Neural cell (in vitro differentiated cells): ENCODE measurements at regions not wholly inside any gene's neighbourhood (a gene's known extent, or its start where the extent isn't known, plus 50 kb on each side); places are given as distances from the start of the nearest gene placed in this dataset.

ENCODE experiments used
- EP300 ChIP-seq: fragments of 450-650 bp; conservative IDR thresholded peaks from 2 replicates; pipeline ENCODE4 v1.6.1; 2014; ENCODE audit warnings: antibody characterized with exemption, mild to moderate bottlenecking, moderate library complexity; ENCODE audit not compliant: poor library complexity, severe bottlenecking
- EZH2 ChIP-seq: fragments of 200-600, 300-800 bp; shearing (Covaris generic), sonication (generic); IDR thresholded peaks from 2 replicates; pipeline ENCODE4 v1.6.1; 2014; ENCODE audit warnings: antibody characterized with exemption, low read length, borderline replicate concordance, mild to moderate bottlenecking; ENCODE audit not compliant: insufficient read depth, poor library complexity, severe bottlenecking
- MXI1 ChIP-seq: fragments of 450-650 bp; conservative IDR thresholded peaks from 2 replicates; pipeline ENCODE4 v1.6.1; 2014; ENCODE audit warnings: antibody characterized with exemption, mild to moderate bottlenecking; ENCODE audit not compliant: poor library complexity, severe bottlenecking
- TF ChIP-seq, protein P1 (sequence below): fragments of 450-650 bp; IDR thresholded peaks from 2 replicates; pipeline ENCODE4 v1.5.1; 2014; ENCODE audit warnings: antibody characterized with exemption, mild to moderate bottlenecking, moderate library complexity; ENCODE audit not compliant: poor library complexity, severe bottlenecking

DNA sequence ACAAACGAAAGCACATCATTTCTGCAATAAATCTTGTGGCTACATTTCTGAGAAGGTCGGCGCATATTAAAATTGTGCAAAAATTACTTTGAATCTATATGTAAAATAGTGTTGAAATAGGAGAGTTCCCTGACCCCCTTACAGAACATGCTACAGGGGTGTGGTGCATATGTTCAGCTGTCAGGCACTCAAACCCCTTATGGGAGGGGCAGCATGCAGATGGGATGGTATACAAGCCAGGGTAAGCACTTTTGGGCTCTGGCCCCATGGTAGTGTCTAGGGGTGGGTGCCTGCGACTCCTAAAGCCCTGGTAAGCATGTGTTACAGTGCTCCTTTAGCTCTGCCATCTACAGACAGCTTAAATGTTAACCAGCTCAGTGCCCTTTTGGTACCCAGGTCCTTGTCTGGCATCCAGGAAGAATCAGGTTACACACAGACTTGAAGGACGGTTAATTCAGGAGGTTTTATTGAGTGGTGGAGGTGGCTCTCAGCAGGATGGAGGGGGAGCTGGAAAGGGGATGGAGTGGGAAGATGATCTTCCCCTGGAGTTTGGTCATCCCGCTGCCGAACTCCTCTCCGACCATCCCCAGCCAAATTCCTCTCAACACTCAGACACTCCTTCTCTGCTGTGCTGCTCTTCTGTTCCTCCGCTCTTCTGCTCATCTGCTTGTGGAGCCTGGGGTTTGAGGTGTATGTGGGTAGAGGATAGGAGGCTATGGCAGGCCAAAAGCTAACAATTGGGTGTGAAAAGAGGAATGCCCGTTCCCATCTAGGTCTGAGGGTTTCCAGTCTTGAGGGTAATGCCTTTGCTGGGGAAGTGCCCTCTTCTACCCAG is 84.6 kb upstream of the RASEF start:
- TF ChIP-seq, protein P1, sequence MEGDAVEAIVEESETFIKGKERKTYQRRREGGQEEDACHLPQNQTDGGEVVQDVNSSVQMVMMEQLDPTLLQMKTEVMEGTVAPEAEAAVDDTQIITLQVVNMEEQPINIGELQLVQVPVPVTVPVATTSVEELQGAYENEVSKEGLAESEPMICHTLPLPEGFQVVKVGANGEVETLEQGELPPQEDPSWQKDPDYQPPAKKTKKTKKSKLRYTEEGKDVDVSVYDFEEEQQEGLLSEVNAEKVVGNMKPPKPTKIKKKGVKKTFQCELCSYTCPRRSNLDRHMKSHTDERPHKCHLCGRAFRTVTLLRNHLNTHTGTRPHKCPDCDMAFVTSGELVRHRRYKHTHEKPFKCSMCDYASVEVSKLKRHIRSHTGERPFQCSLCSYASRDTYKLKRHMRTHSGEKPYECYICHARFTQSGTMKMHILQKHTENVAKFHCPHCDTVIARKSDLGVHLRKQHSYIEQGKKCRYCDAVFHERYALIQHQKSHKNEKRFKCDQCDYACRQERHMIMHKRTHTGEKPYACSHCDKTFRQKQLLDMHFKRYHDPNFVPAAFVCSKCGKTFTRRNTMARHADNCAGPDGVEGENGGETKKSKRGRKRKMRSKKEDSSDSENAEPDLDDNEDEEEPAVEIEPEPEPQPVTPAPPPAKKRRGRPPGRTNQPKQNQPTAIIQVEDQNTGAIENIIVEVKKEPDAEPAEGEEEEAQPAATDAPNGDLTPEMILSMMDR = no peak
- TF ChIP-seq EZH2 = no peak
- TF ChIP-seq EP300 = no peak
- TF ChIP-seq MXI1 = no peak
